NCI-H128 (cell line): ENCODE measurements at regions not wholly inside any gene's neighbourhood (a gene's known extent, or its start where the extent isn't known, plus 50 kb on each side); places are given as distances from the start of the nearest gene placed in this dataset.

Experiments
- DNase-seq: peaks from one replicate; lab custom pipeline; 2025; ENCODE audit not compliant: unreplicated experiment; lab: John Stamatoyannopoulos, UW

DNA sequence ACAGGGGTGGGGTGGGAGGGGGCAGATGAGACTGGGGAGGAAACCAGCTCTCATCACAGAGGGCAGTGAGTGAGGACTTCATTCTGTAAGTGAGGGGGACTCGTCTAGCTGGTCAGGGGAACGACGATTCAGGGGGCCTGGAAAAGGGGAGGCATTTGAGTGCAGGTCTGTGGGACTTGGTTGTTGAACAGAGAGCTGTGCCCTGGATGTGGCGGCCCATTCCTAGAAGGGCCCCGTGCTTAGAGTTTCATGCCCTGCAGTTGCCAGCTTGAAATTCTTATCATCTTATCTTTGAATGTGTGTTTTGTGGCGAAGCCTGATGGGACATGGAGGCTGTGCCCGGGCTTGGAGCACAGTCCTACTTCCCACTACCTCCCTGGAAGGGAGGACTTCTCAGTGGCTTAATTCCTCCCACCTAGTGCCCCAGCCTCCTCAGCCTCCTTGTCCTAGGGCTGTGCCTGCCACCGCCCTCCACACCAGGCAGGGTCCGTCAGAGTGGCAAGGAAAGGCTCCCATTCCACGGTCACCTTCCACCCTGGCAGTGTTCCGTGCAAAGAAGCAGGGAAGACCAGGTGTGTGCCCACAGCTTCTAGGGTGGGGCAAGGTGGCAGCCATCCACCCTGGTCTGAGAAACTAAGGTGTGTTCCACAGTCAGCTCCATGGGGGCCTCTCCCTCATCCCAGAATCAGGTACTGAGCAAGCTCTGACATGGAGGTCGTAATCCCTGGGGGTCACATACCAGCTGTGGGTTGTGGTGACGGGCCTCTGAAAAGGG lies 59.7 kb upstream of the LMO1 start:
- no peak for DNase-seq

DNA sequence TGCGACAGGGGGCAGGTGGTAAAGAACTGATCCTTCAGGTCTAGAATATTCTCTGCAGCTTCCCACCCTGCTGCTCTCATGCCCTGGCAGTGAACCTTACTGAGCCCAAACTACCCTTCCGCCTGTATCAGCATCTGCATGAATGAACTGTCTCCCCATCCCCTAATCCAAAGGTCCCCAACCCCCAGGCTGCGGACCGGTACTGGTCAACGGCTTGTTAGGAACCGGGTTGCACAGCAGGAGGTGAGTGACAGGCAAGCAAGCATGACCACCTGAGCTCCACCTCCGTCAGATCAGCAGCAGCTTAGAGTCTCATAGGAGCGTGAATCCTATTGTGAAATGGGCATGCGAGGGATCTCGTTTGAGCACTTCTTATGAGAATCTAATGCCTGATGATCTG lies 58.2 kb upstream of the LMO1 start:
- DNase-seq: no peak

DNA sequence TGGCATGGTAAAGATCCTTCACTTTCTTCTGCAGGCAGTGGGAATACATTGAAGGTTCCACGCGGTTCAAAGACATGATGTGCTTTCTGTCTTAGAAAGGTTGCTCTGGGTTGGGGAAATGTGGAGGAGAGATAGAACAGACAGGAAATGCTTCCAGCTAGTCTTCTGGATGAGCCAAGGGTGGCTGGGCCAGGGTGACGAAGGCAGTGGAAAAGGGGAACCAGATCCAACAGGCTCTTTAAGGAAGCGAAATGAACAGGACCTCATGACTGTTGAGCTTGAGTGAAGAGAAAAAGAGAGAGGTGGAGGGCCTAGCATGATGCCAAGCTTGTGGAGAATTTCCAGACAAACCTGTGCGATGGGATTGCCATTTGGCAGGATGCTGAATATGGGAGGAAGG lies 56.4 kb upstream of the LMO1 start:
- no peak for DNase-seq

DNA sequence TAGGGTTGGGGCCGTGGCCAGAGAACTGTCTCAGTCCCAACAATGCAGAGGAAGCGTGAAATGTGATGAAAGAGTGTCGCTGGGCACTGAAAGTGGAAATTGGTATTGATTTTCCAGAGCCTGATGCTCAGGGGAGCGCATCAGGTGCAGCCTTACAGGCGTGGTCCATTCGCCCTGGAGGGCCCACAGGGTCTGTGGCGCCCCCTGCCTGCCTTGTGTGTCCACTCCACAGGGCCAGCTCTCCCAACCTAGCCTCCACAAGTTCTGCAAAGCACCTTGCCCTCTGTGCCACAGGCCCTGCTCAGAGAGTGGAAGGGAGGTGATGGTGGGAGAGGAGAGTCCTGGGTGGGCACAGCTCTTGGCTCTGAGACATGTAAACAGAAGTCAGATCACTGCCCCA lies 54.9 kb upstream of the LMO1 start:
- no peak for DNase-seq

DNA sequence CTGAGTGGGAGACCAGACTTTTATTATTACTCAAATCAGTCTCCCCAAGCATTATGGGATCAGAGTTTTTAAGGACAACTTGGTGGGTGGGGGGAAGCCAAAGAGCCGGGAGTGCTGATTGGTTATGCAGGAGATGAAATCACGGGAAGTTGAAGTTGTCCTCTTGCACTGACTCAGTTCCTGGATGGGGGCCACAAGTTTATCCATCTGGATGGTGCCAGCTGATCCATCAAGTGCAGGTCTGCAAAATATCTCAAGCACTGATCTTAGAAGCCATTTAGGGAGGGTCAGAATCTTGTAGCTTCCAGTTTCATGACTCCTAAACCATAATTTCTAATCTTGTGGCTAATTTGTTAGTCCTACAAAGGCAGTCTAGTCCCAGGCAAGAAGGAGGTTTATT lies 53.5 kb upstream of the LMO1 start:
- DNase-seq: no peak

DNA sequence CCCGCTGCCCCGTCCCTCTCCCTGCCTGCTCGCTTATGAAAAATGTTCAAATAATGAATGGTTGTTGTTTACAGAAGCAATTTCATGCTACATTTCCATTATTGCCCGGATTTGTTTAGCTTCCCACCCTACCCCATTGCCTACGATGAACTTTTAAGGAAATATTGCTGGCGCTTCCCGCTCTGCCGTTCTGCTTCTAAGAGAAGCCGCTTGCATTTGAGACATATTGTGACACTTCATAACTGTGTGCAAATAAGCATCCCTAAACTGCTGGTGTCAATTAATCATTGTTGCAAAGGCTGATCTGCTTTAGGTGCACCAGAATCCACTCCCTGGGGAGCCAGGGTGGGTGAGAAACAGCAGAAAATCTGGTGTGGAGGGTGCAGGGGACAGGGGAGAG lies 52.3 kb upstream of the LMO1 start:
- DNase-seq: no peak

DNA sequence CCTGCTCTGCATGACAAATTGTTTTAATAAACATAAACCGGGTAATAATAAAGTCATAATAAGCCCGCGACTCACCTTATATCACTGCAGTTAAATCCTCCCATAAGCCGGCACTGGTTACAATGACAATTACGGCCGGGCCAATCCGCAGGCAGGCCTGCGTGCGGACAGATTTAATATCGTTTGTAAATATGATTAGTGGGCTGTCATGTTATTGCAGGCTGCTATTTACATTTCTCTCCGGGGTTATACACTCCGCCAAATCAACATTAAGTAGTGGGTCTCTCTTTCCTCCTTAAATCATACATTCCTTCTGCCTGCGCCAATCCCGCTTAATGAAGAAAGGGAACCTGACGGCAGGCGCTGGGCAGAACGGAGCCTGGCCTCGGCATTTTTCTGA lies 51.8 kb upstream of the LMO1 start:
- no peak for DNase-seq

DNA sequence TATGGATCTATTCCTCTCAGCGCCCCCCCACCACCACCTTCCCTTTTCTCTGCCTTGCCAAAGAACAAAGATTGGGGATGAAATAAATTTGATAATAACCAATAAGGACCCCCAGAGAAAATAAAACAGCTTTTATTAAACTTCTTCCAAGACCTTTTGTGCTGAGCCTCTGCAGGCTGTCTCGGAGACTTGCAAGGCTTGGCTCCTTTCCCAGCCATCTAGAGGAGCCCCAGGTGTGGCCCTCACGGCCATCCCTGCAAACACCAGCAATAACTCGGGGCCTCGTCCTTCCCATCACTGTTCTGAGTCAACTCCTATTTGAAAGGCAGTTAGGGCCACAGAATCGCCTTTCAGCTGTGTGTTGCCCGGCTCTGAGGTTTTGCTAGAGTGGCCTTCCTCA lies 51.2 kb upstream of the LMO1 start:
- no peak for DNase-seq

DNA sequence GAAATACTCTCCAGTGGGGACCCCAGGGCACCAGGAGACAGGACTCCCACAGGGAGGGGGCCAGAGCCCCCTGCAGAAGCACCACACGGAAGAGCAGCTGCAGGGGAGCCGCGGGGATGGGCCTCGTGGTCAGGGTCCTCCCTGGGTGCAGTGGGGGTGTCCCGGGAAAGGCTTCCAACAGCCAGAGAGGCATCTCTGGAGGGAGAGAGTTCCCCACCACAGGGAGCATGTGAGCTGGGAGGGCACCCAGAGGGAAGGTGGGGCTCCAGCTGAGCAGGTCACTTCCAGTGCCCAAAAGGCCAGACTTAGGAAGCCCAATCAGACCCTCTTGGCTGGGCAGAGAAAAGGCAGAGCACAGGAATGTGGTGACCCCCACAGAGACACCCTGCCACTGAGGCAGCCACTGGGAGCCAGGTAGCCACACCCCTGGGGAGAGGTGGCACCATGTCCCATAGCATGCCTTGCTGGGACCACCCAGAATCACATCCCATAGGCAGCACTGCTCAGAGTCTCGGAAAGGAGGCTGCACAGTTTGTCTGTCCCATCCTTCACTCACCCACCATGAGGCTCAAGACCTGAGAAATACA lies 49.9 kb upstream of the LMO1 start:
- no peak for DNase-seq
